Small intestine (tissue), 7 donors: ENCODE measurements at regions not wholly inside any gene's neighbourhood (a gene's known extent, or its start where the extent isn't known, plus 50 kb on each side); places are given as distances from the start of the nearest gene placed in this dataset.

Experiments used
- DNase-seq, 2 donors: peaks; one replicate each; pipeline versions ENCODE4 v3.0.0 to v3.0.0-alpha.2; 2013
- FAIRE-seq: peaks from 2 replicates; lab custom pipeline; 2012; peaks lifted over from hg19 to GRCh38; lab: Jason Lieb, UNC
- H3K27ac ChIP-seq, 3 donors: one replicate each; pipeline ENCODE4 v1.5.1; 2013; ENCODE audit warnings: low read length in 2 of 3, mild to moderate bottlenecking in 2 of 3, control low read depth in 1 of 3, inconsistent platforms in 1 of 3, low read depth in 1 of 3, moderate library complexity in 1 of 3
- H3K27me3 ChIP-seq, 3 donors: one replicate each; pipeline ENCODE4 v1.6.1; 2013; ENCODE audit warnings: low read length in 3 of 3, inconsistent platforms in 1 of 3; ENCODE audit not compliant: control insufficient read depth in 3 of 3, insufficient read depth in 3 of 3
- H3K36me3 ChIP-seq, 3 donors: one replicate each; pipeline ENCODE4 v1.6.1; 2013; ENCODE audit warnings: low read length in 3 of 3, inconsistent platforms in 1 of 3, low read depth in 1 of 3, mild to moderate bottlenecking in 1 of 3, moderate library complexity in 1 of 3; ENCODE audit not compliant: control insufficient read depth in 3 of 3, insufficient read depth in 2 of 3
- H3K4me1 ChIP-seq, 3 donors: one replicate each; pipeline ENCODE4 v1.6.1; 2013; ENCODE audit warnings: low read length in 2 of 3, inconsistent platforms in 1 of 3, low read depth in 1 of 3, mild to moderate bottlenecking in 1 of 3, moderate library complexity in 1 of 3; ENCODE audit not compliant: control insufficient read depth in 3 of 3, insufficient read depth in 2 of 3
- H3K4me3 ChIP-seq, 3 donors: one replicate each; pipeline ENCODE4 v1.5.1; 2013; ENCODE audit warnings: low read length in 3 of 3, control low read depth in 1 of 3, inconsistent platforms in 1 of 3, low read depth in 1 of 3, mild to moderate bottlenecking in 1 of 3, moderate library complexity in 1 of 3
- H3K9me3 ChIP-seq, 2 donors: one replicate each; pipeline ENCODE4 v1.6.1; 2013; ENCODE audit warnings: low read depth in 1 of 2, low read length in 1 of 2; ENCODE audit not compliant: control insufficient read depth in 2 of 2, insufficient read depth in 1 of 2
- WGBS, 3 donors: extraction: QIAGEN DNeasy Blood & Tissue Kit; methylation state at CpG; one replicate each; pipeline ENCODE4 v1.1.7; 2013; 5-methylcytosine and 5-hydroxymethylcytosine counted together
- donor health status: healthy with polysubstance abuse.
- donor health status: control.
- donor health status: control.
- donor health status: Bipolar disorder and iron deficiency.
- donor health status: healthy.

DNA sequence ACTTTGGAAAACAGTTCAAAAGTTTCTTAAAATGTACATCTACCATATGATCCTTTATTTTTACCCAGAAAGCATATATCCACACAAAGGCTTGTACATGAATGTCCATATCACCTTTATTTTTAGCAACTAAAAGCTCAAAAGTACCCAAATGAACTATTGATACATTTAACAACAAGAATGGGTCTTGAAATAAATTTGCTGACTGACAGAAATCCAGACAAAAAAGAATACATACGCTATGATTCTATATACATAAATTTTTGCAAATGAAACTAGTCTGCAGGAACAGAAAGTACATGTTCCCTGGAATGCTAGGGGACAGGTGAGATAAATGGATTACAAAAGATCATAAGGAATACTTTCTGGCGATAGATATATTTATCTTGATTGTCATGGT, 96.3 kb upstream of the KYNU start:
- peaks cover 0 to 2% (median 0%) of the 10 kb centered on the region in 3 donors for H3K27me3 ChIP-seq
- FAIRE-seq (no peak), DNase-seq (no peak)
- WGBS, 3 donors, result 88 to 90% (median 89%) methylated on average over 2 of the region's 2 CpGs
- no peaks in the 10 kb centered on the region for H3K36me3 ChIP-seq
- no peak overlapping the region for H3K4me3 ChIP-seq
- H3K9me3 ChIP-seq, result peaks cover 0 to 3% of the 10 kb centered on the region in 2 donors
- no peaks in the 10 kb centered on the region for H3K4me1 ChIP-seq
- H3K27ac ChIP-seq, result no peak overlapping the region

DNA sequence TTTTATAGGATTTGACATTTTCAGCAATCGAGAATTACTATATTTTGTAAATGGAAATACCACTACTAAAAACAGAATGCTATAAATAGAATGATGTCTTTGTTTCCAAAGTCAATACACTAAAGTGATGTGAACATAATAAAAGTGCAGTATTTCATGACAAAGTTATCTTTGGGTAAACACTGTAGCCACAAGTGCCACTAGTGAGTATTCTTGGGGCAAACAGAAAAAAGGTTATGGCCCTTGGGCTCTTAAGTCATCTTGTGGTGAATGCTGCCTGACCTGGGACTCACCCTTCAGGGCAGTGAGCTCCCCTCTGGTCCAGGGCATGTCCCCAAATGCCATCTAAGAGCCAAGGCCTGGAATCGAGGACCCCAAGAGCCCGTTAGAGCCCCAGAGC, 99.2 kb upstream of the KYNU start:
- no peak for DNase-seq
- H3K9me3 ChIP-seq, result peaks cover 0 to 3% of the 10 kb centered on the region in 2 donors
- no peaks in the 10 kb centered on the region for H3K27me3 ChIP-seq
- H3K27ac ChIP-seq, result no peak overlapping the region
- no peak for FAIRE-seq
- no peaks in the 10 kb centered on the region for H3K4me1 ChIP-seq
- 59 to 78% (median 66%) methylated on average over 3 of the region's 3 CpGs for WGBS, 3 donors
- no peak overlapping the region for H3K4me3 ChIP-seq
- H3K36me3 ChIP-seq, result no peaks in the 10 kb centered on the region

DNA sequence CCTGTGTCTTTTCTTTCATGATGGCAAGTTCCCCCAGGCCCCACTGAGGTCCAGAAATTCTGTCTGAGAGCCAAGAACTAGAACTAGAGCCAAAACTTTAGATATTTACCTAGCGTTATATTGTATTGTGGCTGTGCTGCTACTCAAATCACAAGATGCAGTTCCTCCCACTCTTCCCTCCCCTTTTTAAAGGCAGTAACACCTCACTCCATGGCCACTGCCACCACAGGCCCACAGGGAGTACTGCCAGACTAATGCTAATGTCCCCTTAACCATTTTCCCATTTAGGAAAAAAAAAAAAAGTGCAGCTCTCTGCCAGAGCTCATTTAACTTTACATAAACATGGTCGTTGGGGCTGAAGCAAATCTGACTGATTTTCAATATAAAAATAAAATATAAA, 99.7 kb upstream of the KYNU start:
- H3K27me3 ChIP-seq, result no peaks in the 10 kb centered on the region
- 63 to 71% (median 67%) methylated on average over 2 of the region's 2 CpGs for WGBS, 3 donors
- no peak for DNase-seq
- no peaks in the 10 kb centered on the region for H3K36me3 ChIP-seq
- FAIRE-seq, result no peak
- H3K4me3 ChIP-seq, result no peak overlapping the region
- H3K27ac ChIP-seq, result no peak overlapping the region
- peaks cover 0 to 3% of the 10 kb centered on the region in 2 donors for H3K9me3 ChIP-seq
- no peaks in the 10 kb centered on the region for H3K4me1 ChIP-seq

DNA sequence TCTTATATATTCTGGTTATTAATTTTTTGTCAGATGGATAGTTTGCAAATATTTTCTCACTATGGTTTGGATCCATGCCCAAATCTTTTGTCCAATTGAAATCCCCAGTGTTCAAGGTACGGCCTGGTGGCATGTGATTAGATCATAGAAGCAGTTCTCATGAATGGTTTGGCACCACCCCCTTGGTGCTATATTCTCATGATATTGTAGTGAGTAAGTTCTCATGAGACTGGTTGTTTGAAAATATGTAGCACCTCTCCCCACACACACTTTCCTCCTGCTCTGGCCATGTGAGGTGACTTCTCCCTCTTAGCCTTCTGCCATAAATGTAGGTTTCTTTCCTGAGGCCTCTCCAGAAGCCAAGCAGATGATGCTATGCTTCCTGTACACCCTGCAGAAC, 107.7 kb upstream of the KYNU start:
- 67 to 81% (median 80%) methylated on average over 1 of the region's 1 CpG for WGBS, 3 donors
- no peak for FAIRE-seq

DNA sequence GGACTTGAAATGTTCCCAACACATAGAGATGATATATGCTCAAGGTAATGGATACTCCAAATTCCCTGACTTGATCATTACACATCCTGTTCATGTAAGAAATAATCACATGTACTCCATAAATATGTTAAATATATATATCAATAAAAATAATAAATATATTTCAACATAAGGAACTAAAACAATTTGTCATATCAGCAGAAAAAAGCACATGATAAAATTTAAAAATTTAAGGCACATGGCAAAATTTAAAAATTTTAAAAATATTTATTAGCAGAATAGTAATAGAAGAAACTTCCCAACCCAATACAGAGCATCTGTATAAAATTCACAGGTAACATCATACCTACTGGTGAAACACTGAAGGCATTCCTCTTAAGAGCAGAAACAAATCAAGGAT, 109.6 kb upstream of the KYNU start:
- H3K4me1 ChIP-seq, result no peaks in the 10 kb centered on the region
- H3K9me3 ChIP-seq, result peaks cover 0 to 14% of the 10 kb centered on the region in 2 donors
- DNase-seq (no peak), FAIRE-seq (no peak)
- no peak overlapping the region for H3K4me3 ChIP-seq
- H3K27ac ChIP-seq, result no peak overlapping the region
- H3K27me3 ChIP-seq, result no peaks in the 10 kb centered on the region
- no peaks in the 10 kb centered on the region for H3K36me3 ChIP-seq

More for the DNA sequence above, 107.7 kb upstream of the KYNU start:
- Histone ChIP-seq H3K27ac (no peak overlapping the region), H3K27me3 (no peaks in the 10 kb centered on the region), H3K36me3 (no peaks in the 10 kb centered on the region), H3K4me1 (no peaks in the 10 kb centered on the region), H3K4me3 (no peak overlapping the region), H3K9me3 (peaks cover 0 to 14% of the 10 kb centered on the region in 2 donors)
- DNase-seq, result no peak

DNA sequence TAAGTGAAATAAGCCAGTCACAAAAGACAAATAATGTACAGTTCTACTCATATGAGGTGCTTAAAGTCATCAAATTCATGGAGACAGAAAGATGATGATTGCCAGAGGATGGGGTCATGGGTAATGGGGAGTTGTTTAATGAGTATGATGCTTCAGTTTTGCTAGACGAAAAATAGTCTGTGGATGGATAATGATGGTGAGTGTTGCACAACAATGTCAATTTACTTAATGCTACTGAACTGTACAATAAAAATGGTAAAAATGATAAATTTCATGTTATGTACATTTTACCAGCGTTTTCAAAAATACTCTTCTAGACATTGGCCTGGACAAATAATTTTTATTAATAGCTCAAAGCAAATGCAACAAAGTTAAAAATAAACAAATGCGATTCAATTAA, 118.5 kb upstream of the KYNU start:
- DNase-seq (no peak), FAIRE-seq (no peak)
- Histone ChIP-seq H3K4me1 (no peaks in the 10 kb centered on the region), H3K36me3 (no peaks in the 10 kb centered on the region), H3K27ac (no peak overlapping the region), H3K9me3 (no peaks in the 10 kb centered on the region), H3K27me3 (no peaks in the 10 kb centered on the region), H3K4me3 (no peak overlapping the region)
- 60 to 66% (median 60%) methylated on average over 3 of the region's 3 CpGs for WGBS, 3 donors

DNA sequence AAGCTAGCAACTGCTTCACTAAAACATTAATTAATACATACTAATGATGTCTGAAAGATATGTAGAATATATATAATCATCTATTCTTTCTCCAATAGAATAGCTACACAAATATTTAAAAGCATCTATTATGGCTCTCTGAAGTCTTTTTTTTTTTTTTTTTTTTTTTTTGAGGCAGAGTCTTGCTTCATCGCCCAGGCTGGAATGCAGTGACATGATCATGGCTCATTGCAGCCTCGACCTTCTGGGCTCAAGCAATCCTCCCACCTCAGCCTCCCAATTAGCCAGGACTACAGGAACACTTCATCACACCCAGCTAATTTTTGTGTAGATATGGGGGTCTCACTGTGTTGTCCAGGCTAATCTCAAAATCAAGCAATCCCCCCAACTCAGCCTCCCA, 120.4 kb upstream of the KYNU start:
- Histone ChIP-seq H3K4me1 (no peaks in the 10 kb centered on the region), H3K36me3 (no peaks in the 10 kb centered on the region), H3K4me3 (no peak overlapping the region), H3K9me3 (no peaks in the 10 kb centered on the region), H3K27ac (no peak overlapping the region), H3K27me3 (no peaks in the 10 kb centered on the region)
- 23 to 62% (median 57%) methylated on average over 2 of the region's 2 CpGs for WGBS, 3 donors
- FAIRE-seq (no peak), DNase-seq (no peak)

DNA sequence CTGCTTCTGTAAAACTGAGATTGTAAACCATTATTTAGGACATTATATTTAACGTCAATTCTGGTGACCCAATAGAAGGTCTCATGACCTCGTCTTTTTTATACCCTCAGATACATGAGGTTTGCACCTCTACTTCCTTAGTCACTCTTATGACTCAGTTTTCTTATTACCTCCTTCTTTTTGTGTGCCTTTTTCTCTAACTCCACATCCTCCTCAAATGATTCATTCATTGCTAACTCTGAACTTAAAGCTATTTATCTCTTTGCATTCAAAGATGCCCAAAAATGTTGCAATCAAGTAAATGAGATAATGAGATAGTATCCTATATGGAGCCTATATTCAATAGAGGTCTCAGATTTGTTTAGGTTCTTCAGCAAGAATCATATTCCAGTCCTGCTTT, 121.0 kb upstream of the KYNU start:
- Histone ChIP-seq H3K9me3 (no peaks in the 10 kb centered on the region), H3K27me3 (no peaks in the 10 kb centered on the region), H3K36me3 (no peaks in the 10 kb centered on the region), H3K4me3 (no peak overlapping the region), H3K4me1 (no peaks in the 10 kb centered on the region), H3K27ac (no peak overlapping the region)
- 55 to 71% (median 60%) methylated on average over 2 of the region's 2 CpGs for WGBS, 3 donors
- DNase-seq (no peak), FAIRE-seq (no peak)

DNA sequence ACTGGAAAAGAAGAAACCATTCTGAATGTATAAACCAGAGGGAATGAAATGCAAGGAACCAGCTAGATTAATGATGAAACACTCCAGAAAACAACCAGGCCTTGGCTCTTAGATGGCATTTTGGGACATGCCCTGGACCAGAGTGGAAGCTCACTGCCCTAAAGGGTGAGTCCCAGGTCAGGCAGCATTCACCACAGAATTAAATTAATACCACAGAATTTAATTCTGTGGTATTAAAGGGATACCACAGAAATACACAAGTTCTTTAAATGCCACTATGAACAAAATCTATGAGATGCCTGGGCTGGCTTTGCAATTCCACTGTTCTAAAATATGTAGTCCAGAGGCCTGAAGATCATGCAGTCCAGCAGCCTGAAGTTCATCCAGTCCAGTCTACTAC, 122.3 kb upstream of the KYNU start:
- Histone ChIP-seq H3K4me1 (no peaks in the 10 kb centered on the region), H3K36me3 (no peaks in the 10 kb centered on the region), H3K9me3 (no peaks in the 10 kb centered on the region), H3K4me3 (no peak overlapping the region), H3K27me3 (no peaks in the 10 kb centered on the region), H3K27ac (no peak overlapping the region)
- FAIRE-seq (no peak), DNase-seq (no peak)
